ENCODE measurements at regions not wholly inside any gene's neighbourhood (a gene's known extent, or its start where the extent isn't known, plus 50 kb on each side); places are given as distances from the start of the nearest gene placed in this dataset.

GRCh38 chr2:160870729-160871465 lies 289.3 kb upstream of the TANK start:
- Mint-ChIP-seq H3K4me1 (no peaks in the 10 kb centered on the region), H3K4me3 (no peak overlapping the region), H3K36me3 (no peaks in the 10 kb centered on the region), H3K27me3 (ENCODE audit: low read depth in 3 of 3) (peaks cover 0 to 2% (median 0%) of the 10 kb centered on the region in 3 donors), H3K9me3 (no peaks in the 10 kb centered on the region), H3K27ac (no peak overlapping the region)
- Histone ChIP-seq H3K9ac (ENCODE audit: insufficient read depth, low read length, poor library complexity, severe bottlenecking) (no peak overlapping the region), H3K36me3 (replicated peaks in 1 of 2; ENCODE audit: control insufficient read depth in 1 of 2, insufficient read depth in 2 of 2, low read length in 2 of 2) (no peaks in the 10 kb centered on the region), H3K4me2 (replicated peaks; ENCODE audit: extremely low read depth, low read length, poor library complexity, severe bottlenecking) (no peak overlapping the region), H4K20me1 (ENCODE audit: insufficient read depth, low read length) (no peaks in the 10 kb centered on the region), H3K27ac (ENCODE audit: low read depth in 1 of 2, low read length in 2 of 2) (no peak overlapping the region), H3K27me3 (ENCODE audit: control insufficient read depth in 2 of 2, insufficient read depth in 2 of 2, low read length in 2 of 2) (no peaks in the 10 kb centered on the region), H3K4me3 (replicated peaks in 1 of 3; ENCODE audit: low read depth in 2 of 3, low read length in 3 of 3) (no peak overlapping the region), H3K79me2 (ENCODE audit: insufficient read depth, low read length) (no peaks in the 10 kb centered on the region), H2AFZ (ENCODE audit: insufficient read depth, low read depth, low read length, poor library complexity, severe bottlenecking) (no peak overlapping the region), H3K4me1 (ENCODE audit: control insufficient read depth in 1 of 2, insufficient read depth in 2 of 2, low read length in 2 of 2) (no peaks in the 10 kb centered on the region), H3K9me3 (replicated peaks in 1 of 2; ENCODE audit: control insufficient read depth in 1 of 2, insufficient read depth in 1 of 2, low read length in 2 of 2) (no peaks in the 10 kb centered on the region)
- intact Hi-C loops (cut with micrococcal nuclease) = no loop called here
- TF ChIP-seq CTCF (IDR thresholded peaks at IDR 0.05) = no peak
- WGBS (ENCODE audit: insufficient coverage) = 81% methylated on average over 3 of the region's 6 CpGs
- DNase-seq = no peak

GRCh38 chr2:160871953-160872352 lies 288.3 kb upstream of the TANK start:
- Histone ChIP-seq H3K4me1 (ENCODE audit: control insufficient read depth in 1 of 2, insufficient read depth in 2 of 2, low read length in 2 of 2) (no peaks in the 10 kb centered on the region), H3K9me3 (replicated peaks in 1 of 2; ENCODE audit: control insufficient read depth in 1 of 2, insufficient read depth in 1 of 2, low read length in 2 of 2) (no peaks in the 10 kb centered on the region), H3K79me2 (ENCODE audit: insufficient read depth, low read length) (no peaks in the 10 kb centered on the region), H2AFZ (ENCODE audit: insufficient read depth, low read depth, low read length, poor library complexity, severe bottlenecking) (no peak overlapping the region), H3K4me3 (replicated peaks in 1 of 3; ENCODE audit: low read depth in 2 of 3, low read length in 3 of 3) (no peak overlapping the region), H4K20me1 (ENCODE audit: insufficient read depth, low read length) (no peaks in the 10 kb centered on the region), H3K27me3 (ENCODE audit: control insufficient read depth in 2 of 2, insufficient read depth in 2 of 2, low read length in 2 of 2) (no peaks in the 10 kb centered on the region), H3K27ac (ENCODE audit: low read depth in 1 of 2, low read length in 2 of 2) (no peak overlapping the region), H3K4me2 (replicated peaks; ENCODE audit: extremely low read depth, low read length, poor library complexity, severe bottlenecking) (no peak overlapping the region), H3K36me3 (replicated peaks in 1 of 2; ENCODE audit: control insufficient read depth in 1 of 2, insufficient read depth in 2 of 2, low read length in 2 of 2) (no peaks in the 10 kb centered on the region), H3K9ac (ENCODE audit: insufficient read depth, low read length, poor library complexity, severe bottlenecking) (no peak overlapping the region)
- H3K4me1 Mint-ChIP-seq = no peaks in the 10 kb centered on the region
- no peak overlapping the region for H3K4me3 Mint-ChIP-seq
- 100% methylated on average over 6 of the region's 7 CpGs for WGBS (ENCODE audit: insufficient coverage)
- no peaks in the 10 kb centered on the region for H3K9me3 Mint-ChIP-seq
- TF ChIP-seq CTCF (IDR thresholded peaks at IDR 0.05) = no peak
- no peak overlapping the region for H3K27ac Mint-ChIP-seq
- no peak for DNase-seq
- H3K27me3 Mint-ChIP-seq (ENCODE audit: low read depth in 3 of 3) = peaks cover 0 to 2% (median 0%) of the 10 kb centered on the region in 3 donors
- intact Hi-C loops (cut with micrococcal nuclease) = no loop called here
- H3K36me3 Mint-ChIP-seq = no peaks in the 10 kb centered on the region

All from CD14-positive monocyte (primary cell).